ENCODE measurements at regions not wholly inside any gene's neighbourhood (a gene's known extent, or its start where the extent isn't known, plus 50 kb on each side); places are given as distances from the start of the nearest gene placed in this dataset.
"Not testable (repeated sequence)": the region's sequence is repeated elsewhere in the genome, so short reads cannot be mapped to it uniquely, and the experiment has no call there.

GRCh38 chr9:41367301-41367700 lies 178.2 kb upstream of the ZNG1F start:
- H3K9me3 ChIP-seq (replicated peaks in 1 of 2; ENCODE audit: control insufficient read depth in 2 of 2, insufficient read depth in 1 of 2, low read depth in 1 of 2, low read length in 2 of 2); H3K79me1 ChIP-seq (ENCODE audit: low read depth, low read length); H2BK120ac ChIP-seq (ENCODE audit: low read depth, low read length); H4K91ac ChIP-seq (ENCODE audit: low read depth, low read length, poor library complexity); H3K27ac ChIP-seq (replicated peaks; ENCODE audit: low read length); H3K4ac ChIP-seq (ENCODE audit: low read length); H3K9ac ChIP-seq (ENCODE audit: low read depth, low read length, poor library complexity); H3K18ac ChIP-seq (ENCODE audit: low read length); H3K27me3 ChIP-seq (ENCODE audit: control insufficient read depth in 3 of 3, insufficient read depth in 3 of 3, low read depth in 1 of 3, low read length in 3 of 3); H3K4me3 ChIP-seq (ENCODE audit: low read length in 2 of 2); H3K4me1 ChIP-seq (ENCODE audit: control insufficient read depth in 2 of 2, insufficient read depth in 1 of 2, low read depth in 1 of 2, low read length in 2 of 2); H2AFZ ChIP-seq (ENCODE audit: low read length); H3K36me3 ChIP-seq (replicated peaks in 1 of 2; ENCODE audit: control insufficient read depth in 2 of 2, insufficient read depth in 2 of 2, low read length in 2 of 2); H3K14ac ChIP-seq (ENCODE audit: low read length); DNase-seq (ENCODE audit: low spot score); H2BK15ac ChIP-seq (ENCODE audit: low read length); H2BK12ac ChIP-seq (ENCODE audit: low read length); H3K4me2 ChIP-seq (ENCODE audit: insufficient read depth, low read length, poor library complexity, severe bottlenecking); H2BK5ac ChIP-seq (ENCODE audit: low read length); H3K23ac ChIP-seq (ENCODE audit: low read depth, low read length, poor library complexity); H4K8ac ChIP-seq (ENCODE audit: low read depth, low read length); H2AK5ac ChIP-seq (ENCODE audit: low read depth, low read length): not testable (repeated sequence)
- no CpG with 5 or more reads among the region's 3 CpGs for WGBS, 2 donors (ENCODE audit: extremely low coverage in 2 of 2, insufficient read length in 2 of 2, insufficient replicate concordance in 1 of 2)

GRCh38 chr9:41361790-41362189 lies 172.7 kb upstream of the ZNG1F start:
- not testable (repeated sequence) for H4K91ac ChIP-seq (ENCODE audit: low read depth, low read length, poor library complexity); H3K4me3 ChIP-seq (ENCODE audit: low read length in 2 of 2); H2AK5ac ChIP-seq (ENCODE audit: low read depth, low read length); H3K4me2 ChIP-seq (ENCODE audit: insufficient read depth, low read length, poor library complexity, severe bottlenecking); H2BK12ac ChIP-seq (ENCODE audit: low read length); H3K79me1 ChIP-seq (ENCODE audit: low read depth, low read length); H3K36me3 ChIP-seq (replicated peaks in 1 of 2; ENCODE audit: control insufficient read depth in 2 of 2, insufficient read depth in 2 of 2, low read length in 2 of 2); H3K23ac ChIP-seq (ENCODE audit: low read depth, low read length, poor library complexity); H3K14ac ChIP-seq (ENCODE audit: low read length); H3K9me3 ChIP-seq (replicated peaks in 1 of 2; ENCODE audit: control insufficient read depth in 2 of 2, insufficient read depth in 1 of 2, low read depth in 1 of 2, low read length in 2 of 2); H3K27me3 ChIP-seq (ENCODE audit: control insufficient read depth in 3 of 3, insufficient read depth in 3 of 3, low read depth in 1 of 3, low read length in 3 of 3); H3K9ac ChIP-seq (ENCODE audit: low read depth, low read length, poor library complexity); H2BK5ac ChIP-seq (ENCODE audit: low read length); H3K18ac ChIP-seq (ENCODE audit: low read length); DNase-seq (ENCODE audit: low spot score); H2BK120ac ChIP-seq (ENCODE audit: low read depth, low read length); H4K8ac ChIP-seq (ENCODE audit: low read depth, low read length); H2BK15ac ChIP-seq (ENCODE audit: low read length); H3K4ac ChIP-seq (ENCODE audit: low read length); H2AFZ ChIP-seq (ENCODE audit: low read length); H3K4me1 ChIP-seq (ENCODE audit: control insufficient read depth in 2 of 2, insufficient read depth in 1 of 2, low read depth in 1 of 2, low read length in 2 of 2); H3K27ac ChIP-seq (replicated peaks; ENCODE audit: low read length)
- no CpG with 5 or more reads among the region's 1 CpG for WGBS, 2 donors (ENCODE audit: extremely low coverage in 2 of 2, insufficient read length in 2 of 2, insufficient replicate concordance in 1 of 2)

GRCh38 chr9:41359116-41359515 lies 170.0 kb upstream of the ZNG1F start:
- not testable (repeated sequence) for H3K27ac ChIP-seq (replicated peaks; ENCODE audit: low read length); H4K91ac ChIP-seq (ENCODE audit: low read depth, low read length, poor library complexity); H2BK5ac ChIP-seq (ENCODE audit: low read length); H2AK5ac ChIP-seq (ENCODE audit: low read depth, low read length); H3K23ac ChIP-seq (ENCODE audit: low read depth, low read length, poor library complexity); H3K9me3 ChIP-seq (replicated peaks in 1 of 2; ENCODE audit: control insufficient read depth in 2 of 2, insufficient read depth in 1 of 2, low read depth in 1 of 2, low read length in 2 of 2); H3K4me1 ChIP-seq (ENCODE audit: control insufficient read depth in 2 of 2, insufficient read depth in 1 of 2, low read depth in 1 of 2, low read length in 2 of 2); H2BK15ac ChIP-seq (ENCODE audit: low read length); H2BK12ac ChIP-seq (ENCODE audit: low read length); H3K14ac ChIP-seq (ENCODE audit: low read length); H3K9ac ChIP-seq (ENCODE audit: low read depth, low read length, poor library complexity); H3K27me3 ChIP-seq (ENCODE audit: control insufficient read depth in 3 of 3, insufficient read depth in 3 of 3, low read depth in 1 of 3, low read length in 3 of 3); H4K8ac ChIP-seq (ENCODE audit: low read depth, low read length); H3K36me3 ChIP-seq (replicated peaks in 1 of 2; ENCODE audit: control insufficient read depth in 2 of 2, insufficient read depth in 2 of 2, low read length in 2 of 2); H3K4ac ChIP-seq (ENCODE audit: low read length); H3K79me1 ChIP-seq (ENCODE audit: low read depth, low read length); H2BK120ac ChIP-seq (ENCODE audit: low read depth, low read length)
- Histone ChIP-seq H3K18ac (ENCODE audit: low read length) (peak overlapping the region; percentile 71), H3K4me3 (ENCODE audit: low read length in 2 of 2) (peak overlapping the region; percentile 77 to 81), H3K4me2 (ENCODE audit: insufficient read depth, low read length, poor library complexity, severe bottlenecking) (peak overlapping the region; percentile 57), H2AFZ (ENCODE audit: low read length) (peak overlapping the region; percentile 90)
- no CpG with 5 or more reads among the region's 27 CpGs for WGBS, 2 donors (ENCODE audit: extremely low coverage in 2 of 2, insufficient read length in 2 of 2, insufficient replicate concordance in 1 of 2)
- DNase-seq (ENCODE audit: low spot score), result peak; percentile 0

- not testable (repeated sequence) for H3K4ac ChIP-seq (ENCODE audit: low read length); H3K18ac ChIP-seq (ENCODE audit: low read length); H2BK5ac ChIP-seq (ENCODE audit: low read length); H4K8ac ChIP-seq (ENCODE audit: low read depth, low read length); H3K79me1 ChIP-seq (ENCODE audit: low read depth, low read length); H3K36me3 ChIP-seq (replicated peaks in 1 of 2; ENCODE audit: control insufficient read depth in 2 of 2, insufficient read depth in 2 of 2, low read length in 2 of 2); H3K4me1 ChIP-seq (ENCODE audit: control insufficient read depth in 2 of 2, insufficient read depth in 1 of 2, low read depth in 1 of 2, low read length in 2 of 2); H3K27me3 ChIP-seq (ENCODE audit: control insufficient read depth in 3 of 3, insufficient read depth in 3 of 3, low read depth in 1 of 3, low read length in 3 of 3); H3K9ac ChIP-seq (ENCODE audit: low read depth, low read length, poor library complexity); H2AK5ac ChIP-seq (ENCODE audit: low read depth, low read length); H3K27ac ChIP-seq (replicated peaks; ENCODE audit: low read length); H2BK15ac ChIP-seq (ENCODE audit: low read length); H3K9me3 ChIP-seq (replicated peaks in 1 of 2; ENCODE audit: control insufficient read depth in 2 of 2, insufficient read depth in 1 of 2, low read depth in 1 of 2, low read length in 2 of 2); H2BK120ac ChIP-seq (ENCODE audit: low read depth, low read length); H3K23ac ChIP-seq (ENCODE audit: low read depth, low read length, poor library complexity); H4K91ac ChIP-seq (ENCODE audit: low read depth, low read length, poor library complexity); H2BK12ac ChIP-seq (ENCODE audit: low read length); H3K14ac ChIP-seq (ENCODE audit: low read length)
- WGBS, 2 donors (ENCODE audit: extremely low coverage in 2 of 2, insufficient read length in 2 of 2, insufficient replicate concordance in 1 of 2), result no CpG with 5 or more reads among the region's 40 CpGs
- peak; percentile 38 for DNase-seq (ENCODE audit: low spot score)
- peak overlapping the region; percentile 90 for H2AFZ ChIP-seq (ENCODE audit: low read length)
- peak overlapping the region; percentile 18 for H3K4me2 ChIP-seq (ENCODE audit: insufficient read depth, low read length, poor library complexity, severe bottlenecking)
- H3K4me3 ChIP-seq (ENCODE audit: low read length in 2 of 2), result peak overlapping the region; percentile 77 to 81
Observed at GRCh38 chr9:41358682-41359081, 169.6 kb upstream of the ZNG1F start.

Measured in neuronal stem cell (in vitro differentiated cells).